HCT116 (cell line): ENCODE measurements at regions not wholly inside any gene's neighbourhood (a gene's known extent, or its start where the extent isn't known, plus 50 kb on each side); places are given as distances from the start of the nearest gene placed in this dataset.

Experiments used
- ATF3 ChIP-seq: IDR thresholded peaks from 2 replicates; pipeline ENCODE4 v1.6.1; 2012
- CEBPB ChIP-seq: IDR thresholded peaks from 2 replicates; pipeline ENCODE4 v1.6.1; 2012; ENCODE audit warnings: low read depth
- EGR1 ChIP-seq: IDR thresholded peaks from 2 replicates; pipeline ENCODE4 v1.6.1; 2012; ENCODE audit warnings: low read depth
- EZH2 ChIP-seq: fragments of 200-600 bp; sonication (generic); IDR thresholded peaks from 2 replicates; pipeline ENCODE4 v1.6.1; 2017; ENCODE audit warnings: antibody characterized with exemption, mixed run types
- EZH2phosphoT487 ChIP-seq: fragments of 200-600 bp; IDR thresholded peaks from 2 replicates; pipeline ENCODE4 v1.6.1; 2018; ENCODE audit warnings: antibody characterized with exemption, borderline replicate concordance
- POLR2A ChIP-seq: IDR thresholded peaks from 2 replicates; pipeline ENCODE4 v1.7.0; 2011; ENCODE audit warnings: borderline replicate concordance; ENCODE audit not compliant: insufficient read depth, insufficient read length; ENCODE audit errors: extremely low read depth
- RAD21 ChIP-seq: IDR thresholded peaks from 2 replicates; pipeline ENCODE4 v1.6.1; 2012; ENCODE audit warnings: low read depth, mild to moderate bottlenecking
- SP1 ChIP-seq: IDR thresholded peaks from 2 replicates; pipeline ENCODE4 v1.6.1; 2012; ENCODE audit warnings: low read depth
- YY1 ChIP-seq: IDR thresholded peaks from 2 replicates; pipeline ENCODE4 v1.6.1; 2011; ENCODE audit warnings: low read length, low read depth, moderate library complexity, mild to moderate bottlenecking; ENCODE audit not compliant: insufficient replicate concordance; ENCODE audit errors: extremely low read depth
- ZNF274 ChIP-seq: fragments of 200-500 bp; sonication (Bioruptor generic); IDR thresholded peaks from 2 replicates; pipeline ENCODE4 v1.6.1; 2014; ENCODE audit warnings: mild to moderate bottlenecking, low read depth, low read length, inconsistent platforms
- TF ChIP-seq, protein P1 (sequence below), 3 experiments: fragments of 200-600 bp in 1 of 3; sonication (generic) in 1 of 3; IDR thresholded peaks in 2 of 3; conservative IDR thresholded peaks in 1 of 3; 2 replicates each; pipeline ENCODE4 v1.5.1; 2012 to 2017; ENCODE audit warnings: low read depth in 2 of 3, low read length in 2 of 3, antibody characterized with exemption in 1 of 3, borderline replicate concordance in 1 of 3, control low read depth in 1 of 3, mild to moderate bottlenecking in 1 of 3, mixed read lengths in 1 of 3, mixed run types in 1 of 3, moderate library complexity in 1 of 3; ENCODE audit not compliant: insufficient read depth in 1 of 3
- TF ChIP-seq, protein P2 (sequence below): IDR thresholded peaks from 2 replicates; pipeline ENCODE4 v1.6.1; 2012; ENCODE audit warnings: low read depth

DNA sequence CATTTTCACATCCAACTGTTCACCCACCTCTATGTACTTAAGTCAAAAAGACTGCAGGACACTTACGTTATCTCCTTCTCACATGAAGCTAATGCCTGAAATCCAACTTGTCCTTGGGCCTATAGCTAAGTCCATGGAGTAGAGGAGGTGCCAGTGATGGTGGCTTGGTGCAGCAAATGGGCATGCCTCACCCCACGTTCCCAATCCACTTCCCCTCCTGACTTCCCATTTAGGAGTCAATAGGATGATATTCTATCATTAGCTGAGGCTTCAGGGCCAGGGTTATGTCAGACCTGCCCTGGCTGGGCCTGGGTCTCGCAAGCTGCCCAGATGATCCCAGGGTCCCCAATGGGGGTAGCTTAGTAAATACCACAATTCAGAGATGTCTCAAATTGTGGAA is 410.4 kb downstream of the MAFB start:
- TF ChIP-seq, protein P1, sequence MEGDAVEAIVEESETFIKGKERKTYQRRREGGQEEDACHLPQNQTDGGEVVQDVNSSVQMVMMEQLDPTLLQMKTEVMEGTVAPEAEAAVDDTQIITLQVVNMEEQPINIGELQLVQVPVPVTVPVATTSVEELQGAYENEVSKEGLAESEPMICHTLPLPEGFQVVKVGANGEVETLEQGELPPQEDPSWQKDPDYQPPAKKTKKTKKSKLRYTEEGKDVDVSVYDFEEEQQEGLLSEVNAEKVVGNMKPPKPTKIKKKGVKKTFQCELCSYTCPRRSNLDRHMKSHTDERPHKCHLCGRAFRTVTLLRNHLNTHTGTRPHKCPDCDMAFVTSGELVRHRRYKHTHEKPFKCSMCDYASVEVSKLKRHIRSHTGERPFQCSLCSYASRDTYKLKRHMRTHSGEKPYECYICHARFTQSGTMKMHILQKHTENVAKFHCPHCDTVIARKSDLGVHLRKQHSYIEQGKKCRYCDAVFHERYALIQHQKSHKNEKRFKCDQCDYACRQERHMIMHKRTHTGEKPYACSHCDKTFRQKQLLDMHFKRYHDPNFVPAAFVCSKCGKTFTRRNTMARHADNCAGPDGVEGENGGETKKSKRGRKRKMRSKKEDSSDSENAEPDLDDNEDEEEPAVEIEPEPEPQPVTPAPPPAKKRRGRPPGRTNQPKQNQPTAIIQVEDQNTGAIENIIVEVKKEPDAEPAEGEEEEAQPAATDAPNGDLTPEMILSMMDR (IDR thresholded peaks at IDR 0.05 in 2 of 3, conservative IDR thresholded peaks at IDR 0.05 in 1 of 3; ENCODE audit: borderline replicate concordance in 1 of 3, insufficient read depth in 1 of 3, low read depth in 2 of 3, low read length in 2 of 3): no peak
- TF ChIP-seq ATF3 (no peak), RAD21 (no peak), EZH2phosphoT487 (no peak), EGR1 (no peak), ZNF274 (no peak), POLR2A (no peak), CEBPB (no peak), EZH2 (no peak), YY1 (no peak), SP1 (no peak)
- TF ChIP-seq, protein P2, sequence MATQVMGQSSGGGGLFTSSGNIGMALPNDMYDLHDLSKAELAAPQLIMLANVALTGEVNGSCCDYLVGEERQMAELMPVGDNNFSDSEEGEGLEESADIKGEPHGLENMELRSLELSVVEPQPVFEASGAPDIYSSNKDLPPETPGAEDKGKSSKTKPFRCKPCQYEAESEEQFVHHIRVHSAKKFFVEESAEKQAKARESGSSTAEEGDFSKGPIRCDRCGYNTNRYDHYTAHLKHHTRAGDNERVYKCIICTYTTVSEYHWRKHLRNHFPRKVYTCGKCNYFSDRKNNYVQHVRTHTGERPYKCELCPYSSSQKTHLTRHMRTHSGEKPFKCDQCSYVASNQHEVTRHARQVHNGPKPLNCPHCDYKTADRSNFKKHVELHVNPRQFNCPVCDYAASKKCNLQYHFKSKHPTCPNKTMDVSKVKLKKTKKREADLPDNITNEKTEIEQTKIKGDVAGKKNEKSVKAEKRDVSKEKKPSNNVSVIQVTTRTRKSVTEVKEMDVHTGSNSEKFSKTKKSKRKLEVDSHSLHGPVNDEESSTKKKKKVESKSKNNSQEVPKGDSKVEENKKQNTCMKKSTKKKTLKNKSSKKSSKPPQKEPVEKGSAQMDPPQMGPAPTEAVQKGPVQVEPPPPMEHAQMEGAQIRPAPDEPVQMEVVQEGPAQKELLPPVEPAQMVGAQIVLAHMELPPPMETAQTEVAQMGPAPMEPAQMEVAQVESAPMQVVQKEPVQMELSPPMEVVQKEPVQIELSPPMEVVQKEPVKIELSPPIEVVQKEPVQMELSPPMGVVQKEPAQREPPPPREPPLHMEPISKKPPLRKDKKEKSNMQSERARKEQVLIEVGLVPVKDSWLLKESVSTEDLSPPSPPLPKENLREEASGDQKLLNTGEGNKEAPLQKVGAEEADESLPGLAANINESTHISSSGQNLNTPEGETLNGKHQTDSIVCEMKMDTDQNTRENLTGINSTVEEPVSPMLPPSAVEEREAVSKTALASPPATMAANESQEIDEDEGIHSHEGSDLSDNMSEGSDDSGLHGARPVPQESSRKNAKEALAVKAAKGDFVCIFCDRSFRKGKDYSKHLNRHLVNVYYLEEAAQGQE: no peak
